Activated naive CD4-positive, alpha-beta T cell (primary cell): ENCODE measurements at regions not wholly inside any gene's neighbourhood (a gene's known extent, or its start where the extent isn't known, plus 50 kb on each side); places are given as distances from the start of the nearest gene placed in this dataset.
"Not testable (repeated sequence)": the region's sequence is repeated elsewhere in the genome, so short reads cannot be mapped to it uniquely, and the experiment has no call there.

Source experiments
- DNase-seq, 4 experiments: peaks; one replicate each; lab custom pipeline; 2025; lab: John Stamatoyannopoulos, UW

DNA sequence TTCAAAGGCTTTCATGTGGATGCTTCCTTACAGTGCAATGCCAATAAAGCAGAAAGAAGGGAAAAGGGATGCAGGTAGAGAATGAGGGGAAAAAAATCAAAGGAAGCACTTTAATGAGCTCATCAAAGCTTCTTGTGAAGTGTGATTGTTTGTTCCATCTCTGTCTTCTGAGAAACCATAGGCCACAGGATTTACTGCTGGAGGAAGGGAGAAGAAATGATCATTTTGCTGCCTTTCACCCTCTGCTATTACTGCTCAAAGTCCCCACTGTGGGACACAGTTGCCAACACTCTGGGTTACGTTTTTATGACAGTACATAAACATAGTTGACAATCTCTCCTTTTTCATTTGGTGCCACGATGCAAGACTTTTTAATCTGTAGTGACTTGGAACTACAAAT, 558.0 kb upstream of the TECRL start:
- no peak for DNase-seq

DNA sequence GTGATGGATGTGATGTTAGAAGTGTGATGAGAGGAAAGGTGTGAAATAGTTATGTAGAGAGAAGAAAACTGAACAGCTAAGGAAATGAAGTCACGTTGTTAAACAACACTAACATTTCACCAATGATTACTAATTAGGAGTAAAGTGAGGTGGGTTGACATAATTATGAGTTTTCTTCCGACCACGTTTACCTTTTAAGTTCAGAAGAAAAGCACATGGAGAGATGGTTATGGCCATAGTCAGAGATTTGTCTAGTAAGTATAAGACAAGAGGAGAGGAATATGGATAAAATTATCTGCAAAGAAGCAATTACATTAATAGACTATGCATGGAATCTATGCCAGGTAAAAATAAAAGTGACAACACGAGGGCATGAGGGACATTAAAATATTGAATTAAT, 551.3 kb upstream of the TECRL start:
- no peak for DNase-seq

DNA sequence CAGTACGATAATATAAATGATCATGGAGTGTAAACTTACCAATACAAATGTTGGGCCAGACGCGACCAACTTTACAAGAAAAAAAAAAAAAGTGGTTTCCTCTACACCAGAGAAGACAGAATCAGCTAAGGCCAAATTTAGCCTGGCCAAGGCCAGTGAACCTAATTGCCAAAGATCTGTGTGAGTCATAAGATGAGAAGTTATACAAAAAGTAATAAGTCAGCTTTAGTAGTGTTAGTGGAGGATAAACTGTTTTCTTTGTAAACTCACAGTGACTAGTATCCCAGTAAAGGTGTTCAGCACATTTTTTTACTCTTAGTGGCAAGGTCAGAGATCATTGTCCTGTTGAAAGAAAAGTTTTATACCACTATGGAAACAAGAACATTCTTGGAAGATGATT, 531.4 kb upstream of the TECRL start:
- no peak for DNase-seq

DNA sequence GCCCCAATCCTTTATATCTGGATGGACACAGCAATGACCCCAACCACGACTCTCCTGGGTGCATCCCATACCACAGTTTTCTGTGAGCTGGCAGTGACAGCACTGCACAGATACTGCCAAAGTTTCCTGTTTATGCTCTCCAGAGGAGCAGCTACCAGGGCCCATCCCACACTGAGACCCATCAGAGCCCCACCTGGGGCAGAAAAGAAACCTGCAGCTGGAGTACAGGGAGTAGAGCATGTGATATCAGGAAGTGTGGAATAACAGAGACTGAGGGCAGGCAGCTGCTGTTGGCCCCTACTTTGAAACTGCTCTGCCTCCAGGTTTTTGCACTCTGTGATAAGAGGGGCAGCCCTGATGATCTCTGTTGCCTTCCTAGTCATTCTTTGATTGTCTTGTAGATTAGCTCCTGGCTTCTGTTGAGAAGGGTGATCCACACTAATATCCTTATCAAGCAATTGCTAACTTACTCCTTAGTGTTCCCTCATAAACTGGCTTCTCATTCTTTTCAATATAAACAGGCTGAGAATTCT, 526.3 kb upstream of the TECRL start:
- DNase-seq = no peak

DNA sequence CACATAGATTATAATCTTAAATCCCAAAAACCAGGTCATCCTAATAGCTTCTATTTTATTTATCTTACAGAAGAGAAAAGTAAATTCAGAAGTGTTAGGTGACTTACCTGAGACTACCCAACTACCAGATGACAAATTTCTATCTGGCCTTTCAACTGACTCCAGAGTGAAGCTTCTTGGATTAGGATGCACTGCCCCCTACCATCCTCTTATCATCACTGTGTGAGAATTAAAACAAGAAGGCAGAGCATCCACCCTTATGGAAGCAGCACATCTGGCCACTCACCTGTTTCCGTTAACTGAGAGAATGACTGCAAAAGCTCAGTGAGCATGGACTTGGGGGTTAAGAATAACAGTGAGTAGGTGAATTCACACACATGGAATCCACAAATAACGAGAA, 502.6 kb upstream of the TECRL start:
- no peak for DNase-seq

DNA sequence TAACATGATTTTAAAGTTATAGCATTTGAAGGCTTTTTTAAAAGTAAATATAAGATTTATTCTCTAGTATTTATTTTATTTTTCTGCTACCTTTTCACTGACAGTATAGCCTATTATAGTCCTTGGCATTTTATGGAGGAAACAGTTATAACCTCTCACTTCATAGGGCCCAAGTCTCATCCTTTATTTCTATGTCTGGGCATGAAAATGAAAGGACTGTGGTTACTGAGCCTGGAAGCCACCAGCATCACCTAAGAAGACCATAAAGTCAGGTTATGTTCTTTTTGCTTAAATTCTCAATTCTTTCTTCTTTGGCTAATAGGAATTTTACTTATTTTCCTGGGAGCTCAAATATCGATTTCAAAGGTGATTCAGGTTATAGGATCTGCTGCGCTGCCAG, 494.7 kb upstream of the TECRL start:
- no peak for DNase-seq

DNA sequence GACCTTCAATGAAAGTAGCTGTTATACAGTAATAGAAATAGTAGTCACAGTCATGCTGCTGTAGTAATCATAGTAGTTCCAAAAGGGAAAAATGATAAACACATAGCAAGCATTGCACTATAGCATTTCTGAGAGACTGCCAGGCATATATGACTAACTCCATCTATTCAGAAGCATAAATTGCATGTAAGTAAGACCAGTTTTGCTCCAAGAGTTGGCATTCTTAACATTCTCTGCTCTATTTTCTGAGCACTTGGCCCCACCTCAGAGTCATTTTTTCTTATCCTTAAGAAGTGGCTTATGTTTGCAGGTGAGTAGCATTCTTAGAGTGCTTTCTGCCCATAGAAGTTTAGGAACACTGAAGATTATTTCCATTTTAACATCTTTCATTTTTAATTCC, 490.3 kb upstream of the TECRL start:
- DNase-seq = no peak

DNA sequence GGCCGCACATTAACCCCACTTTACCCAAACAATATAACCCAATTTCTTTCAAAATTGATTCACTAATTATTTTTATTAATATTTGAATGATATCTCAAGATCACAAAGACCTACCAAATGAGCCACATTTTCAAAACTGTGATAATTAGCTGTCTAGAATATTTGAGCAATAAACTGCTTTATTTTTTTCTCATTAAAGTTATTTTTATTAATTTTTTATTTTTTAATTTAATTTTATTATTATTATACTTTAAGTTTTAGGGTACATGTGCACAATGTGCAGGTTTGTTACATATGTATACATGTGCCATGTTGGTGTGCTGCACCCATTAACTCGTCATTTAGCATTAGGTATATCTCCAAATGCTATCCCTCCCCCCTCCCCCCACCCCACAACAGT, 489.8 kb upstream of the TECRL start:
- not testable (repeated sequence) for DNase-seq

DNA sequence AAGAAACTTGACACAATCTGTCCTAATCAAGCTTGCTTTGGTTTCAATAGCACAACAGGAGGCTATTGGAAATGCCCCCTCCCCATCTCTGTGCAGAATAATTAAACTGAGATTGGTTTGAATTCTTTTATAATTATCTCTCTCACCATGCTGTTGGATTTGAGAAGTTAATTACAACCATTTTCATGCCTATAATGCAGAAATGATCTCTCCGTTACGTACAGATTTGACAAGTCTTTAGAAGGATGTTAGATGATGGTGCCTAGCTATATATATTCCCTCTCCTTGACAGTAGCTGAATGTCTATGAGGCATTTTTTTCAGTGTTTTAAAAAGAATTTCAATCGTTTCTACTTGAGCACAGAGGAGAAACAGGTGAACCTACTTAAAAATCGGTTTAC, 488.4 kb upstream of the TECRL start:
- no peak for DNase-seq

DNA sequence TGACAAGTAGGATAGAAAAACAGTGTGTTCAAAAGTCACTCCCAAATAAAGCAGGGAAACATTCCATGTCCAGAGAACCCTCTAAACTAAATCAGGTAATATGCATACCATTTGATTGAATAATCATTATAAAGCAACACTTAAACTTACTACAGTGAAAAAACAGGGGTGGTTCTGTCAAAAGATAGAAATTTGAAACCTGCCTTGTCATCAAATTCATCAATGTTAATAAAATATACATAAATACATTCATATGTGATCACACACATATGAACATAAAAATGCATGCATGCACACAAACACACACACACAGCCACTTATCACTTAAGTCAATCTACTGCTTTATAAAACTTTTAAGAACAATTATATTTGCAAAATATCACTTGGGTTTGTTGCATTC, 485.8 kb upstream of the TECRL start:
- DNase-seq = no peak

DNA sequence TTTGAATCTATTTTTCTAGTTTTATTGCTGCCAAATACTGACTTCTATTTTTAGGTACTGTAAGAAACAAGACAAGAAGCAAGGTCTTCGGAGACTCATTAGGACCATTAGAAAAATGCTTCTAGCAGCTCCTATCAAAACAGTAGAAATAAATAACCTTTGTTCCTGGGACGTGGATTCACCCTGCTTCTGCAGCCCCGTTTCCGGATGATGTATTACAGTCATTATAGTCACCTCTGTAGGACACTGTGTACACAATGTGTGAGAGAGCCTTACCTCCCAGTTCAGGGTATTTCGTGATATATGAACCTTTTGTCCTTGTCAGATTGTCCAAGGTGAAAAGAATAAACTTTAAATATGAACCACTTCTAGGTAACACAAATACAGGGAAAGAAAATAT, 484.0 kb upstream of the TECRL start:
- no peak for DNase-seq

DNA sequence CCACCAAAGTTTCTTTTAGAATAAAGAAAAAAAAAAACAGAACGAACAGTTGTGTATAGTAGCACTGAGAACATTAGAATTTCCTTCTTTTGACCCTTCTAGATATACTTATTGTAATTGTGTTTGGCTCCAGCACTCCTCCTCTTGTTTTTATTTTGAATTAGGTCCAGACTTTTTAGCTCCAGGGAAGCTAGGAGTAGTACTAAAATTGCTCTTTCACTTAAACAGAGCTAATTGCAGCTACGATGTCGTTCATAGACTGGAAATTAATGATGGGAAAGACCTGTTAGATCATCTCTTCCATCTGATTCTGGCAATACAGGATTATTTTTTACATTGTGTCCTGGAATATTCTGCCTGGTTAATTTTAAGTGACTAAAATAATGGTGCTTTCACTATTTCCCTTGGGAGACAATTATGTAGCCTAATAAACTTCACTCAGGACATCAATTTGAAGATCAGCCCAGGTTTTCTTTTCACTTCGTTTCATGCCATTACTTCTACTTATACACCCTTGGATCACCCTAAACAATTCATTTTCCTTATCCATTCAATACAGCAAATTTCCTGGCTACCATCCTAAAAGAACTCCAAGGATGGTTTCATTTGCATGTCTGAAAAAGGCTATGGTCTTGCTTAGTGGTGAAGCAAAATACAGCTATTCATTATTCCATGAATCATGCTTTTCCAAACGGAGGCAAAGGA, 480.8 kb upstream of the TECRL start:
- DNase-seq = no peak

DNA sequence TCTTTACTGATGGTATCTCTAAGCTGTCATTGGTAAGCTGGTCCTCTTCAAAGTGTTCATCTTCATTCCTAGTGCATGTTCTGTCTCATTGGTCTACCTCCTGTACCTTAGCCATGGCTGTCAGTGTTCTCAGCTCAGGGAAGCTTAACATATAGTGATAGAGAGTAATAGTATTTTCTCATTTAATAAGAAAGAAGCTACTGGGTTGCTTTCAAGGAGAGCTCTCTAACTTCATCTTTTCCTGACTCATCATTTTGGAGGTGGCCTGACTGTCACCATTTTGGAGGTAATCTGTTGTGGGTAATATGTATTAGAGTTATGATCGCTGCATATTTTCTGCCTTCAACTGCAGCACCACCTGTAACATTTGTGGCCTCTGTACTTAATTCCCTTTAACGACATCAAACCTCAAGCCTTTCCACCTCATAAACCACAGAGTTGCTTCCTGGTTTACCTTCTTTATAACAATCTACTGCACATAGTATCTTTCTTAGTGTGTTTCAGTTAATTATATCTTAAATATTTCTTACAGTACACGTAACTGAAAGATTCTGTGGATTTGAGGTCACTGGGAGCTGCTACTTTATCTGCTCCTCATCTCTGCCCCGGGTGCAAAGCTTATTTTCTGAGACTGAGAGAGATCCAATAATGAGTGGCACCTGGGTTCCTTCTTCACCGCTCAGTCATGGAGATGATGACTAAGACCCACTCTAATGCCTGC, 474.0 kb upstream of the TECRL start:
- DNase-seq = no peak

DNA sequence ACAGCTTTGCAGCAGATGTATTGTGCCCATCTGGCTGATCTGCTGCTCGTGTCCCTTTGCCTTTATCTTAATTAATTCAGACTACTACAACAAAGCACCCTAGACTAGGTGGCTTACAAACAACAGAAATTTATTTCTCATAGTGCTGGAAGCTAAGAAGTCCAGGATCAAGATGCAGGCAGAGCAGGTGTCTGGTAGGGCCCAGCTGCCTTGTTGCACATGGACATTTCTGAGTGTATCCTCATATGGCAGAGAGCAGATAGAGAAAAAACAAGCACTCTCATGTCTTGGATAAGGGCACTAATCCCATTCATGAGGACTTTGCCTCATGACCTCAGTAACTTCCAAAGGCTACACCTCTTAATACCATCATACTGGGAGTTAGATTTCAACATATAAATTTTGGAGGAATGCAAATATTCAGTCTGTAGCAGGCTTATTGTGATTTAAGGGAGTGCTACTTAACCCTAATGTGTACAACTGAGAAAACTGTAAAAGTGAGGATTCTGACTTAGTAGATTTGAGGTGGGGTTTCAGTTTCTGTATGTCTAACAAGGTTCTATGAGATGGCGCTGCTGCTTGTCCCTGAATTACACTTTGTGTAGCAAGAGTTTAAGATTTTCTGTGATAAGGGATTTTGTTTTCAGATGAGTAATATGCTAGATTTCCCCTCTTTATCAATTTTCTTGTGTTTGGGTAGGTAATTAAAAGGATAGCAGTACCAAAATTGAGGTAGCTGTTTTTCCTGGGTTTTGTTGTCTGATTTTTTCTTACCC, 473.2 kb upstream of the TECRL start:
- no peak for DNase-seq

DNA sequence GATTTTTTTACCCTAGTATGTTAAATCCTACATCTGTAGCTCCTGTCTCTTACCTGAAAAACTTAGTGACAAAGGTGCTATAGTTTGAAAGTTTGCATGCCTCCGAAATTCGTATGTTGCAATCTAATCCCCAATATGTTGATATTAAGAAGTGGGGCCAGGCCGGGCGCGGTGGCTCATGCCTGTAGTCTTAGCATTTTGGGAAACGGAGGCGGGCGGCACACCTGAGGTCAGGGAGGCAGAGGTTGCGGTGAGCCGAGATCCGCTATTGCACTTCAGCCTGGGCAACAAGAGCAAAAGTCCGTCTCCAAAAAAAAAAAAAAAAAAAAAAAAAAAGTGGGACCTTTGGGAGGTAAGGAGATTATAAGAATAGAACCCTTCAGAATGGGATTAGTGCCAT, 471.3 kb upstream of the TECRL start:
- DNase-seq = peak in 1 of 4 experiments; percentile 0

DNA sequence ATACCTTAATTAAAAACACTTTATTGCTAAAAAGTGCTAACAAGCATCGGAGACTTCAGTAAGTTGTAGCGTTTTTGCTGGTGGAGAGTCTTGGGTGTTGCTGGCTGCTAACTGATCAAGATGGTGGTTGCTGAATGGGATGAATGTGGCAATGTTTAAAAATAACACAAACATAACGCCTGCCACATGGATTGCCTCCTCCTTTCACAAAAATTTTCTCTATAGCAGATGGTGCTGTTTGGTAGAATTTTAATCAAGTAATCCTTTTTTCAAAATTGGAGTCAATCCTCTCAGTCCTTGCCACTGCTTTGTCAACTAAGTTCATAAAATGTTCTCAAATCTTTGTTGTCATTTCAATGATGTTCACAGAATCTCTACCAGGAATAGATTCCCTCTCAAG, 466.8 kb upstream of the TECRL start:
- DNase-seq = no peak

DNA sequence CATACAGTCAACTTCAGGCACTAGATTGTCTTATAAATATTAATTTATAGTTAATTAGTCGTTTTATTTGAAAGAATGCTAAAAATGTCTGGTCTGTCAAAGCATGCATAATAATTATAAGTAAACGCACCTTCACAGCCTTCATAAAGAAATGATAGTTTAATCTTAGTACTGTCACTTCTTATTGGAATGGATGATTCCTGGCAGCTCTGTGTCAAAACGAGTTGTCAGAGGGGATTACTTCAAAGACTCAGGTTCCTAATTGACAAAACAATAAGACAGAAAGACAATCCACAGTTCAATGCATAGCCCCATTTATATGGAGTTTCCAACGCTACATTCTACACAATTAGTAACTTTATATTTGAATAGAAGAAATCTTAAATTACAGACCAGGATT, 461.3 kb upstream of the TECRL start:
- DNase-seq = no peak

DNA sequence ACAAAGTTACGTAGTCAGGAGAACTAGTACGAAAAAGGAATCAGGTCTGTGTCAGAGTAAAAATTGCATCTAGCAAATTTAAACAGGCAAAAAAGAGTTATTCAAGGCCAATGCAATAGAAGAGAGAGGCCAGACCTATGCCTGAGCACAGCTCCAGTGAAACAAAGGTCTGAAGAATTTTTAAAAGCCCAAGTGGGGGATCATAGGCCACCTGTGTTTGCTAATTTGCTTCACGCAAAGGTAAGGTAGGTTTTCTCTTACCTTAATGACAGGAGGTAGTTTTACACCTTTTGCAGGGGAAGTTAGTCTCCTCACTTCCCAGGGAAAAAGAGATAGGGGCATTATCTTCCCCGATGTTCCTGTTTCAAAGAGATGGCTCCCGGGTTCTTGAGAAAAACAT, 448.6 kb upstream of the TECRL start:
- DNase-seq = no peak

DNA sequence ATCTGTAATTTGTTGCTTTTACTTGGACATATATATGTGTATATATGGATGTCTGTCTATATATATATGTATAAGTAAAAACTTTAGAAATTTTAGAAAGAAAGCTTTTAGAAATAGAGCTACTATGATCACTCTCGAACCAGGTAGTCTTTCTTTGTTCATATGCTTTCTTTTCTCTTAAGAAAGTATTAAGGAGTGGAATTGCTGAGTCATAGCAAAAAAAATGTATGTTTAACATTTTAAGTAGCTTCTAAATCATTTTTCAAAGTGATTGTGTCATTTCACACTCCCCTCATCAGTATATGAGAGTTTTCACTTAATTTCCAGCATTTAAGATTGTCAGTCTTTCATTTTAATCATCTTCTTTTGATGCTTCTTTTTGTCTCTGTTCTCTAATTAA, 447.9 kb upstream of the TECRL start:
- no peak for DNase-seq

DNA sequence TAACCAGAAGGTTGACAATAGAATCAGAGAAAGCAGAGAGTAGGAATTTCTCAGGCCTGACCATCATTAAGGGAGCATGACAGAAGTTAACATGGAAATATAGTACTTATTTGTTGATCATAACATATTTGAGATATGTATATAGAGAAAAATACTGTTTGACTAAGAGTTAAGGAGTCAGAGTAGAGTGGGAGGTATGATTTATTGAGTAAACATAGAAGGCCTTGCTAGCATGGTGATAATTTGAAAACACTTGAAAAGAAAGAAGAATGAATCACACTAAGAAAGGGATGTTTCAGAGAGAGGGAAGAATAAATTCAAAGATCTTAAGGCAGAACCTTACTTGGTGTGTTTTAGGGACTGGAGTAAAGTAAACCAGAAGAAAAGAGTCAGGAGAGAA, 437.2 kb upstream of the TECRL start:
- DNase-seq = no peak

DNA sequence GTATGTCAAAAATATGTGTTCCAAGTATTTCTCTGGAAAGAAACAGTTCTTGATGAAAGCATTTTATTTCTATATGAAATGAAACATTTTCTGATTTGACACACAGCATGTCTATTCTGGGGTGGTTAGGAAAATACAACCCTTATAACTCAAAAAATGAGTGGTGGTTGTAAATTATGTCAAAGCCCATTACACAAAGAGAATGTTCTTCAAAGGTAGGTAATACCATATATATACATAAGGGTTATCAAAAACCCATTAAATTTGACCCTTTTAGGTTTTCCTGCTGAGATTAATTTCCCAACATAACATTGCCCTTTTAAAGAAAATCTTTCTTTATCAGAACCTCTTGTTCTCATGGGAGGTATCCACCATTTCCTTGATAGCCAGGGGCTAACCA, 420.5 kb upstream of the TECRL start:
- DNase-seq = no peak

DNA sequence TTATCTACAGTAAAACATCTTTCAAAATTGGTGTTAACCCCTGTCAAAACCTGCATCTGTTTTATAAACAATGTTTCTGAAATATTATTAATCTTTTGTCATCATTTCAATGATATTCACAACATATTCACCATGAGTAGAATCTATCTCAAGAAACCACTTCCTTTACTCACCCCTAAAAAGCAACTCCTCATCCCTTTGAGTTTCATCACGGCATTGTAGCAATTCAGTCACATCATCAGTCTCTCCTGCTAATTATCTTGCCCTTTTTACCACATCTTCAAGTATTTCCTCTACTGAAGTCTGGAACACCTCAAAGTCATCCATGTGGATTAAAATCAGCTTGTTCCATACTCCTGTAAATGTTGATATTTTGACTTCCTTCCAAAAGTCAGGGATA, 415.3 kb upstream of the TECRL start:
- no peak for DNase-seq

DNA sequence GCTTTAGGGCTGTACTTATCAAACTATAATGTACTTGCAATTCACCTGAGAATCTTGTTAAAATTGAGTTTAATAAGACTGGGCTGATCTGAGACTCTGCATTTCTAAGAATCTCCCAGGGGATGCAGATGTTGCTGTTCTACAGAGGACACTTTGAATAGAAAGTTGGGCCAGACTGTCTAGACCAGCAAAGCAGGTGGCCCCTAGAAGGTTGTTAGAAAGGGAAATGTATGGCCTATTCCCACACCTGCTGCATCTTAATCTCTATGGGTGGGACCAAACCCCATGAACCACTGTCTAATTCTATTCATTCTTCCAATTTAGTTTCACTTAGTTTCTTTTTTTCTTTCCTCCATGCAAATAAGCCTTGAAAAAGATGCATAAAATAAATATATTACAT, 413.2 kb upstream of the TECRL start:
- DNase-seq = no peak
